Endothelial cell of umbilical vein (primary cell): ENCODE measurements at regions not wholly inside any gene's neighbourhood (a gene's known extent, or its start where the extent isn't known, plus 50 kb on each side); places are given as distances from the start of the nearest gene placed in this dataset.

Experiments
- BruUV-seq: library from RNA; stranded (reverse); fragments of 400-500 nt; replicated peaks from 2 replicates; lab custom pipeline; 2021; lab: Mats Ljungman, UMichigan
- CTCF ChIA-PET: fragments of 300-600, 350-600 bp; sonication (Branson Sonifier 250); formaldehyde crosslinking; loops from one replicate; lab custom pipeline; 2021; ENCODE audit warnings: antibody characterized with exemption, inconsistent platforms; lab: Charles Lee
- POLR2A ChIA-PET: fragments of 300-600, 350-600 bp; sonication (Branson Sonifier 250); formaldehyde crosslinking; loops from one replicate; lab custom pipeline; 2021; ENCODE audit warnings: antibody characterized with exemption, inconsistent platforms; lab: Charles Lee
- DNase-seq: peaks from one replicate; pipeline ENCODE4 v3.0.0-alpha.2; 2011; ENCODE audit warnings: low read depth, low spot score
- FAIRE-seq: peaks from 2 replicates; lab custom pipeline; 2011; peaks lifted over from hg19 to GRCh38; lab: Jason Lieb, UNC
- H2AFZ ChIP-seq: 2 replicates; pipeline ENCODE4 v1.6.0; 2012; ENCODE audit warnings: low read depth, low read length, control low read depth, inconsistent platforms
- H3K27ac ChIP-seq: 2 replicates; pipeline ENCODE4 v1.5.1; 2011; ENCODE audit warnings: low read depth, mild to moderate bottlenecking, control low read depth, low read length, moderate library complexity; ENCODE audit not compliant: insufficient read depth
- H3K27me3 ChIP-seq, 2 experiments: 2 replicates each; pipeline versions ENCODE4 v1.6.0 to v1.6.1; 2011; ENCODE audit warnings: low read length in 2 of 2, mixed read lengths in 1 of 2; ENCODE audit not compliant: control insufficient read depth in 2 of 2, insufficient read depth in 2 of 2
- H3K36me3 ChIP-seq, 2 experiments: 2 replicates in 1 of 2; 3 replicates in 1 of 2; pipeline ENCODE4 v1.5.1; 2011; ENCODE audit warnings: low read length in 2 of 2, mild to moderate bottlenecking in 1 of 2, moderate library complexity in 1 of 2; ENCODE audit not compliant: control insufficient read depth in 2 of 2, insufficient read depth in 2 of 2; ENCODE audit errors: extremely low read depth in 1 of 2
- H3K4me1 ChIP-seq: 3 replicates; pipeline ENCODE4 v1.5.1; 2011; ENCODE audit warnings: mild to moderate bottlenecking, low read length; ENCODE audit not compliant: control insufficient read depth, insufficient read depth; ENCODE audit errors: extremely low read depth
- H3K4me2 ChIP-seq: 2 replicates; pipeline ENCODE4 v1.6.1; 2011; ENCODE audit warnings: low read length, control low read depth, mixed read lengths; ENCODE audit not compliant: insufficient read depth
- H3K4me3 ChIP-seq, 3 experiments: fragments of 200-600 bp in 1 of 3; sonication (generic), shearing (Covaris generic) in 1 of 3; replicated peaks in 1 of 3; 2 replicates each; pipeline ENCODE4 v1.5.1; 2011 to 2016; ENCODE audit warnings: control low read depth in 3 of 3, low read length in 3 of 3, mild to moderate bottlenecking in 2 of 3, inconsistent platforms in 1 of 3, low read depth in 1 of 3, moderate library complexity in 1 of 3; ENCODE audit not compliant: insufficient read depth in 1 of 3
- H3K79me2 ChIP-seq: 2 replicates; pipeline ENCODE4 v1.6.0; 2012; ENCODE audit warnings: low read length, inconsistent platforms; ENCODE audit not compliant: control insufficient read depth, insufficient read depth
- H3K9ac ChIP-seq: replicated peaks from 2 replicates; pipeline ENCODE3; 2011; ENCODE audit warnings: low read length, control low read depth; ENCODE audit not compliant: insufficient read depth; ENCODE audit errors: extremely low read depth
- H3K9me1 ChIP-seq: replicated peaks from 3 replicates; pipeline ENCODE4 v1.6.0; 2011; ENCODE audit warnings: mild to moderate bottlenecking, low read length; ENCODE audit not compliant: control insufficient read depth, insufficient read depth; ENCODE audit errors: extremely low read depth
- H3K9me3 ChIP-seq: replicated peaks from 2 replicates; pipeline ENCODE4 v1.5.1; 2012; ENCODE audit warnings: low read length, inconsistent platforms; ENCODE audit not compliant: control insufficient read depth, insufficient read depth
- H4K20me1 ChIP-seq: replicated peaks from 2 replicates; pipeline ENCODE3; 2011; ENCODE audit warnings: mild to moderate bottlenecking, low read length; ENCODE audit not compliant: control insufficient read depth, insufficient read depth; ENCODE audit errors: extremely low read depth
- EZH2 ChIP-seq: IDR thresholded peaks from 2 replicates; pipeline ENCODE4 v1.6.1; 2012; ENCODE audit warnings: borderline replicate concordance, low read depth, mild to moderate bottlenecking, moderate library complexity, low read length, inconsistent platforms; ENCODE audit not compliant: severe bottlenecking
- FOS ChIP-seq: IDR thresholded peaks from 2 replicates; pipeline ENCODE4 v1.6.1; 2011; ENCODE audit warnings: mild to moderate bottlenecking, low read length, moderate library complexity, borderline replicate concordance; ENCODE audit not compliant: insufficient read depth
- GATA2 ChIP-seq: IDR thresholded peaks from 2 replicates; pipeline ENCODE4 v1.7.0; 2011; ENCODE audit warnings: low read depth, mild to moderate bottlenecking, moderate library complexity, mixed read lengths, low read length; ENCODE audit not compliant: insufficient read length, insufficient read depth
- JUN ChIP-seq: IDR thresholded peaks from 2 replicates; pipeline ENCODE4 v1.6.1; 2011; ENCODE audit warnings: borderline replicate concordance, low read depth; ENCODE audit not compliant: insufficient read length, insufficient read depth
- MYC ChIP-seq: IDR thresholded peaks from one replicate; pipeline ENCODE4 v1.6.1; 2011; ENCODE audit warnings: mild to moderate bottlenecking, low read depth, low read length
- POLR2A ChIP-seq: IDR thresholded peaks from 2 replicates; pipeline ENCODE4 v1.6.1; 2012; ENCODE audit warnings: low read depth, mild to moderate bottlenecking, control low read depth, low read length
- POLR2AphosphoS5 ChIP-seq: IDR thresholded peaks from 2 replicates; pipeline ENCODE4 v1.6.1; 2012; ENCODE audit warnings: low read depth, mild to moderate bottlenecking, control low read depth, low read length, moderate library complexity; ENCODE audit not compliant: insufficient read depth
- dilution Hi-C: fragments of 300-500 bp; cut with MboI; formaldehyde crosslinking; loops from one replicate; pipeline ENCODE4 v1.15.0; 2019; ENCODE audit warnings: low sequenced_read_pairs; ENCODE audit not compliant: extremely low pct_ligation_motif_present
- intact Hi-C: fragments of 100-400 bp; cut with micrococcal nuclease; formaldehyde crosslinking; loops from one replicate; pipeline ENCODE4 v1.10.0; 2022
- TF ChIP-seq, protein P1 (sequence below): IDR thresholded peaks from 2 replicates; pipeline ENCODE4 v1.6.1; 2011; ENCODE audit not compliant: insufficient read depth, insufficient read length
- TF ChIP-seq, protein P2 (sequence below), 2 donors: IDR thresholded peaks; 1 replicate in 1 of 2; 2 replicates in 1 of 2; pipeline ENCODE4 v1.5.1; 2011; ENCODE audit warnings: low read length in 2 of 2, mild to moderate bottlenecking in 2 of 2, moderate library complexity in 2 of 2, control low read depth in 1 of 2, inconsistent platforms in 1 of 2, low read depth in 1 of 2; ENCODE audit not compliant: insufficient read depth in 1 of 2; ENCODE audit errors: extremely low read depth in 1 of 2

DNA sequence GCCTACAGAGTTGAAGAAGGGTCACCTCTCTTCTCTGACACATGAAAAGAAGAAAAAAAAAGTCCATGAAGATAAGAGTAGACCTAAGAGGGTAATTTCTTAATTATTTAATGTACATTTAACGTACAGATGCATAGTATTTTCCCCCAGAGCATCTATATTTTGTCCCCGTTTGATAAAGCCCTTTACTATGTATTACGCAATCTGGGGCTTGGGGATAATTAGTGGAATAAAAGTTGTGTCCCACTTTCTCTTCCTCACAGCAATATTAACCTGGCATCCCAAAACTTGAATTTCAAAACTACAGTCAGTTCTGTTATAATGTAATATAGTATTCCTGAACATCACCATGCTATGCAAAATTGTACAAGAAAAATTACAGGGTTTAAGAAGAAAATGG is 254.1 kb downstream of the SUCLG1 start:
- H3K79me2 ChIP-seq = no peaks in the 10 kb centered on the region
- DNase-seq = no peak
- no peaks in the 10 kb centered on the region for H3K9me1 ChIP-seq
- H2AFZ ChIP-seq = no peak overlapping the region
- H3K4me2 ChIP-seq = no peak overlapping the region
- dilution Hi-C loops = no loop called here
- no peaks in the 10 kb centered on the region for H3K4me1 ChIP-seq
- no peak overlapping the region for H3K27ac ChIP-seq
- no peaks in the 10 kb centered on the region for H3K27me3 ChIP-seq
- H3K4me3 ChIP-seq = no peak overlapping the region
- no TSS peak for BruUV-seq
- no peak for FAIRE-seq
- no peaks in the 10 kb centered on the region for H4K20me1 ChIP-seq
- ChIA-PET CTCF (no interaction called here), POLR2A (no interaction called here)
- TF ChIP-seq GATA2 = no peak
- intact Hi-C loops = no loop called here
- H3K36me3 ChIP-seq = no peaks in the 10 kb centered on the region
- no peak overlapping the region for H3K9ac ChIP-seq
- H3K9me3 ChIP-seq = no peaks in the 10 kb centered on the region

DNA sequence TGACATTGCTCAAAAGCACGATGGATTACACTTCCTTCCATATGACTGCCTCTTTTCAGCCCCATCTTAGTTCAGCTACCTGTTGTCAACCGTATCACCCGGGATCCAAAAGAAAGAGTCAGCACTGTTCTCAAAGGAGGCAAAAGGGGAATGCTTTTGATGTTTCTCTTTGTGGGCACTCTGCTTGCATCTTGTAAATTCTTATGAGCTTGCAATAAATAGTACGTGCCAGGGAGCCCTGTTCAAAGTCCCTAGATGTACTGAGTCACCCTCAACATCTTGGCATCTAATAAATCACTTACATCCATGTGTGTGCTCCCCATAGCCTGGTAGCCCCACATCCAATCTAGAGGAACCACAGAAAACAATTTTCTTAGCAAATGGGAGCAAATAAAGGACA is 256.9 kb downstream of the SUCLG1 start:
- H3K9ac ChIP-seq = no peak overlapping the region
- no TSS peak for BruUV-seq
- ChIA-PET CTCF (no interaction called here), POLR2A (no interaction called here)
- H3K36me3 ChIP-seq = no peaks in the 10 kb centered on the region
- no peak for FAIRE-seq
- H3K9me3 ChIP-seq = peaks cover 3% of the 10 kb centered on the region
- H3K9me1 ChIP-seq = no peaks in the 10 kb centered on the region
- H3K4me2 ChIP-seq = no peak overlapping the region
- no peak overlapping the region for H3K27ac ChIP-seq
- no peaks in the 10 kb centered on the region for H3K4me1 ChIP-seq
- no peaks in the 10 kb centered on the region for H3K79me2 ChIP-seq
- H3K27me3 ChIP-seq = no peaks in the 10 kb centered on the region
- dilution Hi-C loops (no loop called here), intact Hi-C loops (no loop called here)
- H3K4me3 ChIP-seq = no peak overlapping the region
- H2AFZ ChIP-seq = no peak overlapping the region
- no peak for TF ChIP-seq JUN
- TF ChIP-seq, protein P1, sequence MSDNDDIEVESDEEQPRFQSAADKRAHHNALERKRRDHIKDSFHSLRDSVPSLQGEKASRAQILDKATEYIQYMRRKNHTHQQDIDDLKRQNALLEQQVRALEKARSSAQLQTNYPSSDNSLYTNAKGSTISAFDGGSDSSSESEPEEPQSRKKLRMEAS = no peak
- TF ChIP-seq EZH2 = no peak
- TF ChIP-seq, protein P2, sequence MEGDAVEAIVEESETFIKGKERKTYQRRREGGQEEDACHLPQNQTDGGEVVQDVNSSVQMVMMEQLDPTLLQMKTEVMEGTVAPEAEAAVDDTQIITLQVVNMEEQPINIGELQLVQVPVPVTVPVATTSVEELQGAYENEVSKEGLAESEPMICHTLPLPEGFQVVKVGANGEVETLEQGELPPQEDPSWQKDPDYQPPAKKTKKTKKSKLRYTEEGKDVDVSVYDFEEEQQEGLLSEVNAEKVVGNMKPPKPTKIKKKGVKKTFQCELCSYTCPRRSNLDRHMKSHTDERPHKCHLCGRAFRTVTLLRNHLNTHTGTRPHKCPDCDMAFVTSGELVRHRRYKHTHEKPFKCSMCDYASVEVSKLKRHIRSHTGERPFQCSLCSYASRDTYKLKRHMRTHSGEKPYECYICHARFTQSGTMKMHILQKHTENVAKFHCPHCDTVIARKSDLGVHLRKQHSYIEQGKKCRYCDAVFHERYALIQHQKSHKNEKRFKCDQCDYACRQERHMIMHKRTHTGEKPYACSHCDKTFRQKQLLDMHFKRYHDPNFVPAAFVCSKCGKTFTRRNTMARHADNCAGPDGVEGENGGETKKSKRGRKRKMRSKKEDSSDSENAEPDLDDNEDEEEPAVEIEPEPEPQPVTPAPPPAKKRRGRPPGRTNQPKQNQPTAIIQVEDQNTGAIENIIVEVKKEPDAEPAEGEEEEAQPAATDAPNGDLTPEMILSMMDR (IDR thresholded peaks at IDR 0.05; ENCODE audit: extremely low read depth in 1 of 2, insufficient read depth in 1 of 2, low read depth in 1 of 2, low read length in 2 of 2) = no peak
- no peak for TF ChIP-seq GATA2
- no peak for TF ChIP-seq FOS
- TF ChIP-seq MYC = no peak
- no peak for TF ChIP-seq POLR2AphosphoS5
- no peak for TF ChIP-seq POLR2A
- DNase-seq = no peak
- no peaks in the 10 kb centered on the region for H4K20me1 ChIP-seq
